Hepatocyte (in vitro differentiated cells): ENCODE measurements at regions not wholly inside any gene's neighbourhood (a gene's known extent, or its start where the extent isn't known, plus 50 kb on each side); places are given as distances from the start of the nearest gene placed in this dataset.

ENCODE experiments used
- DNase-seq: peaks from one replicate; pipeline ENCODE4 v3.0.0-alpha.2; 2016; ENCODE audit warnings: low spot score
- H2AFZ ChIP-seq: fragments of 200-600 bp; sonication (generic); 2 replicates; pipeline ENCODE4 v1.6.0; 2016; ENCODE audit warnings: antibody characterized with exemption, mild to moderate bottlenecking
- H3K27ac ChIP-seq: fragments of 200-600 bp; sonication (generic); 2 replicates; pipeline ENCODE4 v1.5.1; 2016; ENCODE audit warnings: mild to moderate bottlenecking
- H3K27me3 ChIP-seq: fragments of 200-600 bp; sonication (generic); 2 replicates; pipeline ENCODE4 v1.6.1; 2016
- H3K36me3 ChIP-seq: fragments of 200-600 bp; sonication (generic); replicated peaks from 2 replicates; pipeline ENCODE4 v1.5.1; 2016; ENCODE audit warnings: low read depth; ENCODE audit not compliant: insufficient read depth
- H3K4me1 ChIP-seq: fragments of 200-600 bp; sonication (generic); 2 replicates; pipeline ENCODE4 v1.5.1; 2016; ENCODE audit warnings: mild to moderate bottlenecking, moderate library complexity; ENCODE audit not compliant: insufficient read depth
- H3K4me2 ChIP-seq: fragments of 200-600 bp; sonication (generic); 2 replicates; pipeline ENCODE4 v1.6.0; 2016
- H3K4me3 ChIP-seq: fragments of 200-600 bp; sonication (generic); 2 replicates; pipeline ENCODE4 v1.5.1; 2016; ENCODE audit warnings: mild to moderate bottlenecking
- H3K79me2 ChIP-seq: fragments of 200-600 bp; sonication (generic); 2 replicates; pipeline ENCODE4 v1.6.0; 2017; ENCODE audit warnings: mild to moderate bottlenecking
- H3K9me2 ChIP-seq: fragments of 200-600 bp; sonication (generic); replicated peaks from 2 replicates; pipeline ENCODE4 v1.6.0; 2017; ENCODE audit warnings: mild to moderate bottlenecking; ENCODE audit not compliant: insufficient read depth
- H3K9me3 ChIP-seq: fragments of 200-600 bp; sonication (generic); 2 replicates; pipeline ENCODE4 v1.5.1; 2016; ENCODE audit warnings: low read depth, mild to moderate bottlenecking
- H4K20me1 ChIP-seq: fragments of 200-600 bp; sonication (generic); 2 replicates; pipeline ENCODE4 v1.6.0; 2016; ENCODE audit warnings: mild to moderate bottlenecking; ENCODE audit not compliant: insufficient read depth, poor library complexity, severe bottlenecking
- EZH2 ChIP-seq: fragments of 200-600 bp; sonication (generic); IDR thresholded peaks from 2 replicates; pipeline ENCODE4 v1.6.1; 2016; ENCODE audit warnings: antibody characterized with exemption, mild to moderate bottlenecking, borderline replicate concordance
- EZH2phosphoT487 ChIP-seq: fragments of 200-600 bp; sonication (generic); IDR thresholded peaks from one replicate; pipeline ENCODE4 v1.6.1; 2018; ENCODE audit warnings: antibody characterized with exemption, mild to moderate bottlenecking, low read depth, moderate library complexity; ENCODE audit not compliant: unreplicated experiment, severe bottlenecking
- WGBS: methylation state at CpG from one replicate; pipeline ENCODE4 v1.1.6; 2016; ENCODE audit warnings: low lambda C conversion rate; ENCODE audit errors: missing lambda C conversion rate; 5-methylcytosine and 5-hydroxymethylcytosine counted together
- TF ChIP-seq, protein P1 (sequence below): fragments of 200-600 bp; sonication (generic); IDR thresholded peaks from 2 replicates; pipeline ENCODE4 v1.5.1; 2016; ENCODE audit warnings: antibody characterized with exemption, mild to moderate bottlenecking; ENCODE audit not compliant: poor library complexity

- no peak overlapping the region for H3K4me3 ChIP-seq
- H3K36me3 ChIP-seq = no peaks in the 10 kb centered on the region
- no peak overlapping the region for H3K27ac ChIP-seq
- 92% methylated on average over 1 of the region's 1 CpG for WGBS
- H3K9me2 ChIP-seq = no peaks in the 10 kb centered on the region
- no peaks in the 10 kb centered on the region for H4K20me1 ChIP-seq
- H3K9me3 ChIP-seq = no peaks in the 10 kb centered on the region
- TF ChIP-seq EZH2 (no peak), EZH2phosphoT487 (no peak)
- TF ChIP-seq, protein P1, sequence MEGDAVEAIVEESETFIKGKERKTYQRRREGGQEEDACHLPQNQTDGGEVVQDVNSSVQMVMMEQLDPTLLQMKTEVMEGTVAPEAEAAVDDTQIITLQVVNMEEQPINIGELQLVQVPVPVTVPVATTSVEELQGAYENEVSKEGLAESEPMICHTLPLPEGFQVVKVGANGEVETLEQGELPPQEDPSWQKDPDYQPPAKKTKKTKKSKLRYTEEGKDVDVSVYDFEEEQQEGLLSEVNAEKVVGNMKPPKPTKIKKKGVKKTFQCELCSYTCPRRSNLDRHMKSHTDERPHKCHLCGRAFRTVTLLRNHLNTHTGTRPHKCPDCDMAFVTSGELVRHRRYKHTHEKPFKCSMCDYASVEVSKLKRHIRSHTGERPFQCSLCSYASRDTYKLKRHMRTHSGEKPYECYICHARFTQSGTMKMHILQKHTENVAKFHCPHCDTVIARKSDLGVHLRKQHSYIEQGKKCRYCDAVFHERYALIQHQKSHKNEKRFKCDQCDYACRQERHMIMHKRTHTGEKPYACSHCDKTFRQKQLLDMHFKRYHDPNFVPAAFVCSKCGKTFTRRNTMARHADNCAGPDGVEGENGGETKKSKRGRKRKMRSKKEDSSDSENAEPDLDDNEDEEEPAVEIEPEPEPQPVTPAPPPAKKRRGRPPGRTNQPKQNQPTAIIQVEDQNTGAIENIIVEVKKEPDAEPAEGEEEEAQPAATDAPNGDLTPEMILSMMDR = no peak
- no peak for DNase-seq
- H3K79me2 ChIP-seq = no peaks in the 10 kb centered on the region
- no peaks in the 10 kb centered on the region for H3K27me3 ChIP-seq
- H3K4me1 ChIP-seq = no peaks in the 10 kb centered on the region
- no peak overlapping the region for H2AFZ ChIP-seq
- no peak overlapping the region for H3K4me2 ChIP-seq
Measured at GRCh38 chr7:93830141-93830925, 60.2 kb downstream of the TFPI2 start.

DNA sequence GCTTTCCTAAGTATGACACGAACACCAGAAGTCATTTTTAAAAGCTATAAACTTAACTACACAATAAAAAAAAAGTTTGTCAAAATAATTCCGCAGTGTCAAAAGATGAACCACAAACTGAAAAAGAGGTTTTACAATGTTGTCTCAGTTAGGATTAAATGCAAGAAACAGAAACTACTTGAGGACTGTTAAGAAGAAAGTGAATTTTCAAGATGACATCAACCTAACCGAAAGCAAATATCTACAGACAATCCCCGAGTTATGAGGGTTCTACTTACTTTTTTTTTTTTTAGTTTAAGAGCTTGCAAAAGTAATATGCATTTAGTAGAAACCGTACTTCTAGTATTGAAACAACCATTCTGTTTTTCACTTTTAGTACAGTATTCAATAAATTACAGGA, 62.3 kb downstream of the TFPI2 start:
- H3K36me3 ChIP-seq = no peaks in the 10 kb centered on the region
- no peak overlapping the region for H3K27ac ChIP-seq
- no peaks in the 10 kb centered on the region for H3K9me2 ChIP-seq
- H3K27me3 ChIP-seq = no peaks in the 10 kb centered on the region
- no peak overlapping the region for H3K4me2 ChIP-seq
- H3K9me3 ChIP-seq = no peaks in the 10 kb centered on the region
- no peaks in the 10 kb centered on the region for H3K79me2 ChIP-seq
- no peak overlapping the region for H2AFZ ChIP-seq
- H4K20me1 ChIP-seq = no peaks in the 10 kb centered on the region
- no peak overlapping the region for H3K4me3 ChIP-seq
- H3K4me1 ChIP-seq = no peaks in the 10 kb centered on the region
- TF ChIP-seq EZH2 (no peak), EZH2phosphoT487 (no peak)
- TF ChIP-seq, protein P1 = no peak
- DNase-seq = no peak
- WGBS = 87% methylated on average over 5 of the region's 5 CpGs

DNA sequence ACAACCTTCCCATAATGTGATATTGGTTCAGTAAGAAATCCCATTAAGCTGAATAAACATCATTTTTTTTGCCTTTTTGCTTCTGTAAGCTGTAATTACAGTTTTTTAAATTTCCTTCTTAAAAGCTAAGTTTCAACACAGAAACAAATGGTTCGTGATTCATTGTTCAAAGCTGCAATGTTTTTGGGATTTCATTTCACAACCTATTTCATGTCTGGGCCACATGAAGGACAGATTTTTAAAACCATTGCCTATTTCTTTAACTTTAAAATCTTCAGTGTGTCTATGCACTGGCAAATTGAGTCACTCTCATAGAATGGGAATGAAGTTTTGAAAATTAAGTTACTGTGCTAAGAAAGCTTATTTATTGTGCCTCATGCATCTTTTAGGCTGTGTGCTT, 66.9 kb downstream of the TFPI2 start:
- H3K36me3 ChIP-seq = no peaks in the 10 kb centered on the region
- H3K4me2 ChIP-seq = no peak overlapping the region
- H3K27me3 ChIP-seq = no peaks in the 10 kb centered on the region
- no peak overlapping the region for H2AFZ ChIP-seq
- H3K27ac ChIP-seq = no peak overlapping the region
- no peaks in the 10 kb centered on the region for H3K79me2 ChIP-seq
- no peak overlapping the region for H3K4me3 ChIP-seq
- H3K9me3 ChIP-seq = no peaks in the 10 kb centered on the region
- H3K9me2 ChIP-seq = no peaks in the 10 kb centered on the region
- no peaks in the 10 kb centered on the region for H4K20me1 ChIP-seq
- H3K4me1 ChIP-seq = no peaks in the 10 kb centered on the region
- 96% methylated on average over 1 of the region's 1 CpG for WGBS
- DNase-seq = no peak
- TF ChIP-seq EZH2phosphoT487 (no peak), EZH2 (no peak)
- TF ChIP-seq, protein P1 = no peak
